Peyer's patch (tissue), 4 donors: ENCODE measurements at regions not wholly inside any gene's neighbourhood (a gene's known extent, or its start where the extent isn't known, plus 50 kb on each side); places are given as distances from the start of the nearest gene placed in this dataset.

Source experiments
- POLR2A ChIP-seq, 2 donors: fragments of 450-650 bp; IDR thresholded peaks; one replicate each; pipeline ENCODE4 v1.5.1; 2017; ENCODE audit warnings: antibody characterized with exemption in 2 of 2, mild to moderate bottlenecking in 2 of 2, moderate library complexity in 2 of 2
- TF ChIP-seq, protein P1 (sequence below), 6 experiments: fragments of 450-650 bp in 4 of 6; fragments of 200-600 bp in 2 of 6; sonication (generic) in 1 of 6; IDR thresholded peaks; one replicate each; pipeline ENCODE4 v1.5.1; 2017 to 2019; ENCODE audit warnings: antibody characterized with exemption in 6 of 6, mild to moderate bottlenecking in 3 of 6, moderate library complexity in 1 of 6

DNA sequence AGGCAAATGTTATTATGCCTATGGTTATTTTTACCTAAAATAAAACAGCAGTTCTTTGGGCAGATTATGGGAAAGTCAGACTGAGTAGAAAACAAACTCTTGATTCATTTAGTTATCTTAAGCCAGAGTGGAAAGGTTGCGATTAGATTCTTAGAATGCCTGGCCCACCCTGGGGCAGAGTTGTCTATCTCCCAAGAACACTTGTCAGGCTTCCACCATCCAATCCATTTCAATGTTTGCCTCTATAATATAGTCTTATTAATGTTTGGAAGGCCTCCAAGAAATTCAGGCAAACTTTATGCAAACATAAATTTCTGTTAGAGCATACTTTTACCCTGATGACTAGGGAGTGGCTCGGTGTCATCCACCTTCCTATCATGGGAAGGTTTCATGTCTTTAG is 207.0 kb downstream of the SLITRK6 start:
- no peak for TF ChIP-seq POLR2A (IDR thresholded peaks at IDR 0.05)
- TF ChIP-seq, protein P1, sequence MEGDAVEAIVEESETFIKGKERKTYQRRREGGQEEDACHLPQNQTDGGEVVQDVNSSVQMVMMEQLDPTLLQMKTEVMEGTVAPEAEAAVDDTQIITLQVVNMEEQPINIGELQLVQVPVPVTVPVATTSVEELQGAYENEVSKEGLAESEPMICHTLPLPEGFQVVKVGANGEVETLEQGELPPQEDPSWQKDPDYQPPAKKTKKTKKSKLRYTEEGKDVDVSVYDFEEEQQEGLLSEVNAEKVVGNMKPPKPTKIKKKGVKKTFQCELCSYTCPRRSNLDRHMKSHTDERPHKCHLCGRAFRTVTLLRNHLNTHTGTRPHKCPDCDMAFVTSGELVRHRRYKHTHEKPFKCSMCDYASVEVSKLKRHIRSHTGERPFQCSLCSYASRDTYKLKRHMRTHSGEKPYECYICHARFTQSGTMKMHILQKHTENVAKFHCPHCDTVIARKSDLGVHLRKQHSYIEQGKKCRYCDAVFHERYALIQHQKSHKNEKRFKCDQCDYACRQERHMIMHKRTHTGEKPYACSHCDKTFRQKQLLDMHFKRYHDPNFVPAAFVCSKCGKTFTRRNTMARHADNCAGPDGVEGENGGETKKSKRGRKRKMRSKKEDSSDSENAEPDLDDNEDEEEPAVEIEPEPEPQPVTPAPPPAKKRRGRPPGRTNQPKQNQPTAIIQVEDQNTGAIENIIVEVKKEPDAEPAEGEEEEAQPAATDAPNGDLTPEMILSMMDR (IDR thresholded peaks at IDR 0.05), result no peak
